Activated T-helper 9 cell treated with anti-CD3 and anti-CD28 coated beads, Interleukin-2, amount 50 U/mL, for 16 hours (primary cell): ENCODE measurements at regions not wholly inside any gene's neighbourhood (a gene's known extent, or its start where the extent isn't known, plus 50 kb on each side); places are given as distances from the start of the nearest gene placed in this dataset.

ENCODE experiments used
- DNase-seq: peaks from one replicate; pipeline ENCODE4 v3.0.0-alpha.2; 2020; ENCODE audit warnings: low read depth

DNA sequence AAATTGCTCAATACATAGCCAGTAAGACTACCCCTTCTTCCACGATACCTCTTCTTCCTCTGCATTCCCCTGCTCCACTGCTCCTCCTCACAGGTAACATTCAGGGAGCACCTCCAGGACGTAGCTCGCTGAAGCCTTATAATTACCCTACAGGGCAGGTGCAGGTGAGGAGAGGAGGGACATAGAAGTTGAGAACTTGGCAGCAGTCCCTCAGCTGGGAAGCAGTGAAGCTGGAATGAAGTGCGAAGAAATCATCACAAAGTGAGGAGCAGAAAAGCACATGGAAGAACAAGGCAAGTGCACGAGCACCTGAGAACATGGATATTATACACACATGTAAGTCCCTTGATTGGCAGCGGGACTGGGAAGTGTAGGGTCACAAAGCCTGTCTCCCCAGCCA is 118.2 kb downstream of the HSD17B3 start:
- DNase-seq = no peak

DNA sequence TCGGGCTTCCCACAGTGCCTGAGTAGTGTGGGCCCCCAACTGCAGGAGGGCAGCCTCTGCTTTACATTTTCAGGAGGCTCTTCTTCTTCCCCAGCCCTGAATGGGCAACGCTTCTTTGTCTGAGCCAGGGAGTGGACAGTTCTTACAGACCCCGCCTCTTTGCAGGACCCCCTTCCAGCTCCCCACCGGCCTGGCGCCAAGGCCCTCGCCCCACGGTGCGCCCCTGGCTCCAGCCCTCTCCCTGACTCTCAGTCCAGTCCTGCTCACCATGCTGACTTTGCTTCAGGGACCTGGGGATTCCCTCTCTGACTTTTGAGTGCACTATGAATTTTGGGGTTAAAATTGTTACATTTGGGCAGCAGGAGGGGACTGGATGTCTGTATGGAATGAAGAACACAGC is 123.8 kb downstream of the HSD17B3 start:
- DNase-seq = no peak

DNA sequence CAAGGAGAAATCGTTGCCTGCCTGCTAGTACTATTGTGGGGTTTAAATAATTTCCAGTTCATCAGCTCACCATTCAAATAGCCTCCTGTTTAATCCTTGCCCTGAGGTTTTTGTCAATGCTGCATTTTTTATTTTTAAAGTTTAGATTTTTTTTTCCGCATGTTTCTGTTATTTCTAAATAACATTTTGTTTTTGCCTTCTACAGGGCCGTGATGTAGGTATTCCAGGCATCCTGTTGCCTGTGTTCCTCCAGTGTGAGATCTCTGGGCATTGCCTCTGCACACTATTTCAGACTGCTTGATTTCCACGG is 124.3 kb downstream of the HSD17B3 start:
- DNase-seq = no peak

DNA sequence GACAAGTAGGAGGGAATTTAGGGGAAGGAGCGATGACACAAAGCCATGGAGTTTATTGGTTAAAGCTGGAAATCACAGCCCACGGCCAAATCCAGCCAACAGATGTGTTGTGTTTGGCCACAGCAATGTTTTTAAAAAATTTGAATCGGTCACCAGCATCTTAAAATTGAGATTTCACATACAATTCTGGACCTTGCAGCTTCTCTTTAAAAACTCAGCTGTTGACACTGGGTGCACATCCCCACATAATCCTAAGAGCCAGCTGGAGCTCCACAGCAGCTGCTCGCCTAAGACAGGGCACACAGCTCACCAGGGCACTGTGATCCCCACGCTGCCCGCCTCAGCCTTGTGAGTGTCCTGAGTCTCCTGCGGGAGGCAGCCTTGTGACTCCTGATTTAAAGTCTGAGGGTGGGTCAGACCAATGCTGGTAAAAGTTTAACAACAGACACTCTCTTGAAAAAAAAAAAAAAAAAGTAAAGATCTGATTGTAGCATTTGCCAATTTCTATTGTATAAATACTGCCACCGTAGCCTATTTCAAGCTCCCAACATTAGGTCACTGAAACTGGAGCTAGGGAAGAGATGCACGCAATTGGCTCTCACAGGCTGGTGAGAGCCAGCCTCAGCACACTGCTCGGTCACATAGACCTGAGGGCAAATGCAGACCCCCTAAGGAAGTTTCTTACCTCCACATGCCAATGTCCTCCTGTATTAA is 124.8 kb downstream of the HSD17B3 start:
- DNase-seq = no peak

DNA sequence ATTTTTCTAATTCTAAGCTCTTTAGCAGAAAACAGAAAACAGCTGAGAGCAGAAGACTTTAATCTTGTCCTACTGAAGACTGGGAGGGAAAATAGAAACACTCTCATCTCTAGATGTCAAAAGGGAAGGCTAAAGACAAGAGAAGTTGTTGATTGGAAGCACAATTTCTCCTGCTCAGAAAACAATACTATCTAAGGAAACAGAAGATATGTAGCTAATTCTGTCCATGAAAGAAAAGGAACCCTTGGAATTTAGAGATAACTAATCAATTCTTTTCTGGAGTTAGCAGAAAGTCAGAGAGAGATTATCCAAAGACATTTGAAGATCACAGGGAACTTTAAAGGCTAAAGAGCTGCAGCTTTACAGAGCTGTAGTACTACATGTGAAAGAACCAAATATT is 126.2 kb downstream of the HSD17B3 start:
- DNase-seq = no peak

DNA sequence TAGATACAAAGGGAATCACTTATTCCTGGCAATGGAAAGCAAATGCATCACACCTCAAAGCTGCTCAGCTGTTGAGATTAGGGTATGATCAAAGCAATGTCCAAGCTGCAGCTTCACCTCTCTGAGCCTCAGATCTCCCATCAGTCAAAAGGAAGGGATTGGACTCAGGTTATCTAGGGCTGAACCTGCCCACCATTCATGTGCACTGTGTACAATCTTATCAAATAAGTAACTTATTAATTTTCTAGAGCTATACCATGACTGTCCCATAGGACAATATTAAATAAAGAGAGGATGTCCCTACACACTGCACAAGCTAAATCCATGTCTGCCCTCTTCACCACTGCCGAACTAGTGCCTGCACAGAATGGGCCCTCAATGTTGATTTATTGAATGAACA is 127.0 kb downstream of the HSD17B3 start:
- DNase-seq = no peak

DNA sequence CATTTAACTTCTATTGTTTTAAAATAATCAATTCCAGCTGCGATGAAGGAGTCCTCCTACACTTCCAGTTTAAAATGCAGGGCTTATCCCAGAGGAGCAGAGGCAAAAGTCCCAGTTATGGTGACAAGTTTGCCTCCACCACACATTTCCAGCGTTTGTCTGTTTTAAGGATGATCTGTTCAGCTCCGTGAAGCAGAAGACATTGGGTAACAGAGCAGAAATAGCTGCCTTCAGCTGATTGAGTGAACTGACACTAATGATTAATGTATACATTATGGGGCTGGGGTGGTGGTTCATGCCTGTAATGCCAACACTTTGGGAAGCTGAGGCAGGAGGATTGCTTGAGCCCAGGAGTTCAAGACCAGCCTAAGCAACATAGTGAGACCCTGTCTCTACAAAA is 127.6 kb downstream of the HSD17B3 start:
- DNase-seq = no peak

DNA sequence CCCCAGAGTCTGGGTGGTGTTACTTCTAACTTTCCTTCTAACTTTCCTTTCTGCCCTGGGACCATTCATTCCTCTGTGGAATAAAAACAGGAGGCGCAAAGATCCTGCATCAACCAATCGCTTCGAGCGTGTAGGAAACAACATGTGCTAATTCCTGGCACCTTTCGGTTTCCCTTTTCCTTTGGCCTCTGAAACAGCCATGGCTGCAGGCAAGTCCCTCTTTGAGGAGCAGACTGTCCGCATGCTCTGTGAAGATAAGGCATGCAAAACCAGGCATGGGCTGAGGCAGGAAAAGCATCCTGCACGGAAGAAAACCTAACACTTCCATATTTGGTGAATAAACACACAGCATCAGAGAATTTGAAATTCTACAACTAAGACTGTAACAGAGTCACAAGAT is 128.3 kb downstream of the HSD17B3 start:
- DNase-seq = no peak

DNA sequence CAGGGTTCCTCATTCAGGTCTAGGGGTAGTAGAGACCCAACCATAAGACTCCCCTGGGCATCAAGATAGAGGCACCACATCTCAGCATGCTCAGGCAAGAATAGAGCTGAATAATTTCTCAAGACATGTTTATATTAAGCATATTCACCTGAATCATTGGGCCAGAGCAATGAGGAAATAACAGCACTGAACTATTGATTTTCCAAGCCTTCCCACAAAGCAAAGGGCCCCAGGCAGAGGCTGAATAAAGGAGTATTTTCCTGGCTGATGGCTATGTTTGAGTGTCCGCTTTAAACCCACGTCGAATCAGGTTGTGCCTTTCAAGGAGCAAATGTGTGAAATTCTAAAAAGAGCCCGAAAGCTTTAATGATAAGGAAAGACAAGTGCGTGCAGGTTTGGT is 129.2 kb downstream of the HSD17B3 start:
- DNase-seq = no peak

DNA sequence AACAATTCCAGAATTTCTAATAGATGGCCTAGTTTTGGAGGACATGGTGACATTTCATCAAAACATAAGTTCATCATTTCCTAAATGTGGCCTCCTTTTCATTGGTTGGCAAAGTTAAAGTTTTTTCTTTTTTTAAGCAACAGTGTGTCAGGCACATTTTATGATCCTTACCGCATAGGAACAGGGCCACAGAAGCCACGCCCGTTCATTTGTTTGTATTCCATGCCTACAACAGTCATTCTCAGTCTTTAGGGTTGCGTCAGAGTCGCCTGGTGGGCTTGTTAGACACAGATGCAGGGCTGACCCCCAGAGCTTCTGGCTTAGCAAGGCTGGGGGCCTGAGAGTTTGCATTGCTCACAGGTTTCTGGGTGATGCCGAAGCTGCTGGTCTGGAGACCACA is 130.2 kb downstream of the HSD17B3 start:
- no peak for DNase-seq

DNA sequence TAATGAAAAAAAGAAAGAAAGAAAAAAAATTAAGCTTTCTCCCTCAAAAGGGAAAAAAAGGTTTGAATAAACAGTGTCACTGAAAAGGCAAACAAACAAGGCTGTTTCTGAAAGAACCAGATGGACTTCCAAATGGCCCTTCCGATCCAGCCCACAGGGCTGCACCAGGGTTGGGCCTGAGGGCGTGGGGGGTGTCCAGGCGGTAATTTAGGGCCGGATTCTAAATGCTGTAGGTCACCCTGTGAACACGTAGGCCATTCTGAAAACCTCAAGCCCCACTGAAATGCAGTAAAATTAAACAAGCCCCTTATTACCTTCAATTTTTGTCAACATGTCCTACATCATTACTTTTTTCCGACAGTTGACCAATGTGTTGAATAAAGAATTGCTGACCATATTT is 132.1 kb downstream of the HSD17B3 start:
- DNase-seq = no peak

DNA sequence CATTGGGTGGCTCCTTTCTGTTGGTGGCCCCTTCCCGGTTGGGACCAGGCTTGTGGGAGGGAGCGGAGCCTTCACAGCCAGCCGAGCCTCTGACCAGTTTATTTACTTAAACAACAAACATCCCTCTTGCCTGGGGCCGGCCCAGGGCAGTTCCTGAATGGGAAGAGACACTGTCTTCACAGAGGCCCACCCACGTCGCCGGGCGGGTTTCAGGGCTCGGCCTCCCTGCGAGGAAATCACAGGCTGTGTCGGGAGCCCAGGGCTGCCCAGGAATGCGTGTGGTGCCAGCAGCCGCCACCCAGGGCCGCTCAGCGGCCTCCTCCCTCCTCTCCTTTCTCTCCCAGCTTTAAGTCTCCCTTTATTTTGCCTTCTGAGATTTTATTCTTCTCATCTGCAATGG is 132.5 kb downstream of the HSD17B3 start:
- DNase-seq = no peak

DNA sequence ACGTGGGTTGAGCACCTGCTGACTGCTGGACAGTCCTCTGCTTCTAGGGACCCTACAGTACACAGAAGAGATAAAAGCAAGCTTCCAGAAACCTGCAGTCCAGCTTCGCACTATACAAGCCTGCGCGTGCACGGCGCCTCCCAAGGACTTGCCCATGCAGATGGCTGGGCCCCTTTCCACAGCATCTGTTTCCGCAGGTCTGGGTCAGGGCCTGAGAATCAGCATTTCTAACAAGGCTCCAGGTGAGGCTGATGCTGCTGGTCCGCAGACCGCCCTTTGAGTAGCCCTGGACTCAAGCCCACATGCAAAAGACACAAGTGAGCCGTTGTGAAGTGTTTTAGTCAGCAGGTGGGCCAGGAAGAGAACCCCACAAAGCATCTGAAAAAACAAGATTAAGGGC is 133.1 kb downstream of the HSD17B3 start:
- DNase-seq = no peak

DNA sequence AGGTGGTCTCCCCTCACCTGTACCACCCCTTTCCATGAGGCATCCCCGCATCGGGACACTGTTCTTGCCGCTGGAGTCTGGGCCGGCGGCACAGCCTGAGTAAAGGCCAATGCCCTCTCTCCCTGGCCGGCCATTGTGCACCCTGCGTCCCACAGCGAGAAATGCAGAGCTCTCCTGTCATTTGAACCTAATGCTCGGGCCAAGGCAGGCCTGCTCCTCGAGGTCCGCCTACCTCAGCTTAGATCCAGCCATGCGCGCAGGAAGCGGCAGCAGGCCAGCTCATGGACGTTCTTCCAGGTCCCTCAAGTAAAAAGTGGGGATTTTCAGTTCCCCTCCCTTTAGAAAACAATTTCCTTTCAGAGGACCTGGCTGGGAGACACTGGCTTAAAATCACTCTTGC is 135.0 kb downstream of the HSD17B3 start:
- DNase-seq = no peak

DNA sequence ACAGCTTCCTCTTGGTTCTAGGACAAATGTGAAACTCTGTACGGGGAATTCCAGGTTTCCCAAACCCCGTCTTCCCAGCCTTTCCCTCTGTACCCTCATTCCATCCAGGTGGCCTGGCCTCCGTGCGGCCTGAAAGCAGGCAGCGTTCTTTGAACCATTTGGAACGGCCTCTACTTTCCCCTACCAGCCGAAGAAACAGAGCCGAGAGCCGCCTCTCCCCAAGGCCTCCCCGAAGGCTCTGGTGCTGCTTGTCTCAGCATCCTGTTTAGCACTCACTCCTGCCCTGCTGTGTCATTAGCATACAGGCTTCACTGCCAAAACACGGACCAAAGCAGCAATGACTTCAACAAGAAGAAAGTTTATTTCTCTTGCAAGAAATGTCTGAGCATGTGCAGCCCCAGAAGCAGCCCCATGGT is 137.7 kb downstream of the HSD17B3 start:
- no peak for DNase-seq

DNA sequence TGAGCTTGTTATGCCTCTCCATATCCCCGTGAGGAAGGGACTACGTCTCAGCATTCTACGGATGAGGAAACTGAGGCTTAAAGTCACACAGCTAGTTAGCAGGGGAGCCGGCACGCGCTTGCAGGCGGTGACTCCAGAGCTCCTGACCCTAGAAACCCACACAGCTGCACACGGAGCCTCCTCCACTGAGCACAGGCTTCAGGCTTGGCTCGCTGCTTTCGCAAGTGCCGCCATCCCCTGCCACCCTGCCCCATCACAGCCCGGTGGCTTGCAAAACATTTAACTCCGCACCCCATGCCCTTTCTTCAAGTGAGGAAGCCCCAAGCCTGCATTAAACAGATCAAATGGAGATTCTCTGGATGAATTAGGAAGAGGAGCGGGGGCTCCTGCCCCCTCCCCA is 138.3 kb downstream of the HSD17B3 start:
- DNase-seq = no peak

DNA sequence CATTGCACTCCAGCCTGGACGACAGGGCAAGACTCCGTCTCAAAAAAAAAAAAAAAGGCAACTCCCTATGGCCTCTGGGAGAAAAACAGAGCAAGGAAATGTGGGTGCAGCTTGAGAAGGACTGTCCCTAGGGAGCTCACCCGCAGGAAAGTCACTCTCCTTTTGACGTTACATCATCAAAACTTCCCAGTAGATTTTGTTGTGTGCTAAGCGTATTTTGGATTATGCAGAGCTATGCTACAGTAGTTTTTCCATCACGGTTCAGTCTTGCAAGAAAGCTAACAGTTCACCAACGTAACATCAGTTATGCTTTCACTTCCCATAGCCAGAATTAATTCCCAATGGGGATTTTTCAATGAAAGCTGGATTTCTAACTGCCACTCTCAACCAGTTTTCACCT is 138.8 kb downstream of the HSD17B3 start:
- DNase-seq = no peak

DNA sequence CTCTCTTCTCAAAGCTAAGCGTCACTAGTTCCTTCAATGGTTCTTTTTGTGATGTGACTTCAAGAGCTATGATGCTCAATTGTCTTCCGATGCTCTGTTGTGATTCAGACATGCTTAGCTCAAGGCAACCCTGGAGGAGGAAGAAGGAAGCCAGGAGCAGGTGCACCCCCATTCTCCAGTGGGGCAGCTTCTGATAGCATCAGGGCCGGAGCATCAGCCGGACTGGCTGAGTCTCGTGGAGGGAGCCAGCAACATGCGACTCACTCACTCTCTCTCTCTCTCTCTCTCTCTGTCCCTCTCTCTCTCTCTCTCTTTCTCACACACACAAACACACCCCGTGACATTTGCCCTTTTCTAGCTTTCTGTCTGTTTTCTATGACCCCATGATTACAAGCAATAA is 140.2 kb downstream of the HSD17B3 start:
- no peak for DNase-seq

DNA sequence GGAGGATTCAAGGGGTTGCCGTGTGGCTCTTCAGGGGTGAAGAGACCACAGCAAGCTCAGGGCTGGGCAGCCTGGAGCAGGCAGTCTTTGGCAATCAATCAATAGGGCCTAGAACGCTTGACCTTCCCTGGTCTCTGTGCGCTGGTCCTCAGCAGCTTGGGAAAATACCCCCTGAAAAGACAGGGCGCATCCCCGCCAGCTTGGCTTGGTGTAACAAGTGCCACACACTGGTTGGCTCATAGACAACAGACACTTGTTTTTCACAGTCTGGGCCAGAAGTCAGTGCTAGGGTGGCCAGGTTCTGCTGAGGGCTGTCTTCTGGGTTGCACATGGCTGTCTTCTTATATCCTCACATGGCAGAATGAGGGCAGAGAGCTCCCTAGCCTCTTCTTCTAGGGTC is 141.1 kb downstream of the HSD17B3 start:
- DNase-seq = no peak

DNA sequence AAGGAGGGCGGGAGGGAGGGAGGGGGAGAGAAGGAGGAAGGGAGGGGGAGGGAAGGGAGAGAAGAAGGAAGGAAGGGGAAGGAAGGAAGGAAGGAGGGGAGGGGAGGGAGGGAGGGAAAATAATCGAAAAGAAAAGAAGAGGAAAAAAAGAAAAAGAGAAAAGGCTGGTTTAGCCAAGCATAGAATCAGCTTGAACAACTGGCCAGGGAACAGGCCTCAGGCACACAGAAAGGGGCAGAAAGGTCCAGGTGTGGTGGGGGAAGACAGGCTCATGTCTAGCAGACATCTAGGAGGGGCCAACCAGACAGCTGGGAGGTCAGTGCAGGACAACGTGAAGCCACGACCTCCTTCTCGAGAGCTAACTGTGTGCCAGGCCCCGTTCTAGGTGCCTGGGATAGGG is 141.8 kb downstream of the HSD17B3 start:
- DNase-seq = no peak

DNA sequence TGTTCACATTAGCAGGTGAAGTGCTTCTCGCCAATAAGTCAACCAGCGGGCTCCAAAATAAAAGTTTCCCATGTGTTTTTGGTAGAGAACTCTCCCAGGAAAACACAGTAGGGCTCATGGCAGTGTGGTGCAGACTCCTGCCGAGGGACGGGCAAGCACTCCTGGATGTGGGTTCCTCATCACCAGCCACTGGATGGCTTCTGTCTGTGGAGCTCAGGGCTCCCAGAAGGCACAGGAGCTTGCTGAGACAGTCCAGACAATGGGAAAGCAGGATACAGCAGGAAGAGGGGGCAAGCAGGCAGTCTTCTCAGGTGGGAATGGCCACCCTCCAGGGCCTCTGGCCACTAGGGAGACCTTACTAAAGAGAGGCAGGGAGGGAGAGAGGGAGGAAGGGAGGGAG is 142.4 kb downstream of the HSD17B3 start:
- no peak for DNase-seq

DNA sequence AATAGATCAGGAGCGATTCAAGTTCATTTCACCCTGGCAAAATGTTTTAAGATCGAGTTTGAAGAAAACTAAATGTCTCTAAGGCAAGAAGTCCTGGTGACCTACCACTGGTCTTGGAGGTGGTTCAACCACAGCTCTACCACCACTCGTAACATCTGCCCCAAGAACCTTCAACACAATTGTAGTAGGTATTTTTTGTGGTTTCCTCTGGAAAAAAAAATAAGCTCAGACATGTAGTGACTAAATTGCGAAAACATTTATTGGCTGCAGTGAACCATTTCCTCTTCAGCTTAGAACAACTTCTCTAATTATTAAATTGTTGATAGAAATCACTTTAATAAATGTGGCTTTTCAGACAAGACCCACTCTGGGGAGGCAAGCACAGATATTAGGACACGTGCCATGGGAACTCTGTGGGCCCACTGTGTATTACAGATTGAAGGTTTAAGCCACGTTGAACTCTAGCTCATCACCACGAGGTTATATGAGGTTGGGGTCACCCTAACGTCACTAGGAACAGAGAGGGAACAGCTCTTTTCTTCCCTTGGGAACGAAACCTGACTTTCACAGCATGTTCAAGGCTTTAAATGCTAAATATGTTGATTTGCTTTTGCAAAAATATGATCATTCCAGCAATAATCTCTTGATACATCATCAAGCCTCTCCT is 142.9 kb downstream of the HSD17B3 start:
- no peak for DNase-seq

DNA sequence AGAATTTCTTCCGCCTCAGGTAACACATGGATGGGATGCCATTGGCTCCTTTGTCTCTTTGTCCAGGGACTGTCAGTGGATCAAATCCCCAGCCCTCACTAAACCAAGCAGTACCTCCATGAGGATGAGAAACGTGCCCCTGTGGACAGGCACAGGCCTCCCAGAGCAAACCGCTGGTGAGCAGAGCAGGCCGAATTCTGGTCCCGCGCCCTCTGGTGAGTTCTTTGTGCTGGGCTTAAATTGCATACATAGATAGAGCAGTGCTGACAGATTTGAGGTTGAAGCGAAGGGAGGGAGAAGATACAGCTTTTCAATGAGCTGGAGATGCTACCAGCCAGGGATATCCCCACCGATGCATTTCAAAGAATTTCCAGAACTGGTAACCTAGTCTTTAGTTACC is 143.8 kb downstream of the HSD17B3 start:
- no peak for DNase-seq

DNA sequence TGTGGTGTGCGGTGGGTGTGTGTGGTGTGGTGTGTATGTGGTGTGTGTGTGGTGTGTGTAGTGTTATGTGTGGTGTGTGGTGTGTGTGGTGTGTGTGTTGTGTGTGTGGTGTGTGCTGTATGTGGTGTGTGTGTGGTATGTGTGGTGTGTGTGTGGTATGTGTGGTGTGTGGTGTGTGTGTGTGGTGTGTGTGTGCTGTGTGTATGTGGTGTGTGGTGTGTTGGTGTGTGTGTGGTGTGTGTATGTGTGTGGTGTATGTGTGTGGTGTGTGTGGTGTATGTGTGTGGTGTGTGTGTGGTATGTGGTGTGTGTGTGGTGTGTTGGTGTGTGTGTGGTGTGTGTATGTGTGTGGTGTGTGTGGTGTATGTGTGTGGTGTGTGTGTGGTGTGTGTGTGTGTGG is 144.3 kb downstream of the HSD17B3 start:
- no peak for DNase-seq
